Spleen (tissue), 7 donors: ENCODE measurements at regions not wholly inside any gene's neighbourhood (a gene's known extent, or its start where the extent isn't known, plus 50 kb on each side); places are given as distances from the start of the nearest gene placed in this dataset.

Experiments
- POLR2A ChIP-seq, 3 donors: fragments of 450-650 bp; IDR thresholded peaks; one replicate each; pipeline ENCODE4 v1.5.1; 2017; ENCODE audit warnings: antibody characterized with exemption in 3 of 3, mild to moderate bottlenecking in 1 of 3
- POLR2AphosphoS5 ChIP-seq, 3 donors: sonication (generic); formaldehyde crosslinking; IDR thresholded peaks; one replicate each; pipeline ENCODE4 v1.5.1; 2017; ENCODE audit warnings: antibody characterized with exemption in 3 of 3
- TF ChIP-seq, protein P1 (sequence below), 11 experiments: fragments of 200-600 bp in 7 of 11; fragments of 450-650 bp in 4 of 11; sonication (generic) in 4 of 11; IDR thresholded peaks in 8 of 11; conservative IDR thresholded peaks in 3 of 11; 1 replicate in 7 of 11; 2 replicates in 4 of 11; pipeline versions ENCODE4 v1.4.0 to v1.8.0; 2016 to 2021; ENCODE audit warnings: antibody characterized with exemption in 11 of 11, inconsistent platforms in 4 of 11, mild to moderate bottlenecking in 1 of 11
- donor health status: DM: no; HTN: no; CAD: no; lungs with moderate emphysema.
- donor health status: DM: no; HTN: no; CAD: no.
- donor health status: DM: no; HTN: no; CAD: no.

GRCh38 chr6:155770856-155771255 lies 315.2 kb upstream of the NOX3 start:
- TF ChIP-seq POLR2AphosphoS5 (IDR thresholded peaks at IDR 0.05), result no peak
- TF ChIP-seq, protein P1, sequence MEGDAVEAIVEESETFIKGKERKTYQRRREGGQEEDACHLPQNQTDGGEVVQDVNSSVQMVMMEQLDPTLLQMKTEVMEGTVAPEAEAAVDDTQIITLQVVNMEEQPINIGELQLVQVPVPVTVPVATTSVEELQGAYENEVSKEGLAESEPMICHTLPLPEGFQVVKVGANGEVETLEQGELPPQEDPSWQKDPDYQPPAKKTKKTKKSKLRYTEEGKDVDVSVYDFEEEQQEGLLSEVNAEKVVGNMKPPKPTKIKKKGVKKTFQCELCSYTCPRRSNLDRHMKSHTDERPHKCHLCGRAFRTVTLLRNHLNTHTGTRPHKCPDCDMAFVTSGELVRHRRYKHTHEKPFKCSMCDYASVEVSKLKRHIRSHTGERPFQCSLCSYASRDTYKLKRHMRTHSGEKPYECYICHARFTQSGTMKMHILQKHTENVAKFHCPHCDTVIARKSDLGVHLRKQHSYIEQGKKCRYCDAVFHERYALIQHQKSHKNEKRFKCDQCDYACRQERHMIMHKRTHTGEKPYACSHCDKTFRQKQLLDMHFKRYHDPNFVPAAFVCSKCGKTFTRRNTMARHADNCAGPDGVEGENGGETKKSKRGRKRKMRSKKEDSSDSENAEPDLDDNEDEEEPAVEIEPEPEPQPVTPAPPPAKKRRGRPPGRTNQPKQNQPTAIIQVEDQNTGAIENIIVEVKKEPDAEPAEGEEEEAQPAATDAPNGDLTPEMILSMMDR (IDR thresholded peaks at IDR 0.05 in 8 of 11, conservative IDR thresholded peaks at IDR 0.05 in 3 of 11), result no peak
- no peak for TF ChIP-seq POLR2A (IDR thresholded peaks at IDR 0.05)
